ENCODE measurements at regions not wholly inside any gene's neighbourhood (a gene's known extent, or its start where the extent isn't known, plus 50 kb on each side); places are given as distances from the start of the nearest gene placed in this dataset.

GRCh38 chr9:87294126-87294525, 203.5 kb upstream of the DAPK1 start:
- TF ChIP-seq EZH2 (IDR thresholded peaks at IDR 0.05; ENCODE audit: low read depth, unreplicated experiment) (no peak), EZH2phosphoT487 (IDR thresholded peaks at IDR 0.05; ENCODE audit: unreplicated experiment) (no peak), POLR2AphosphoS5 (IDR thresholded peaks at IDR 0.05; ENCODE audit: low read depth) (no peak), CREB1 (CRISPR knock-in tag; IDR thresholded peaks at IDR 0.05; ENCODE audit: low read depth) (no peak)
- TF ChIP-seq, protein P1, sequence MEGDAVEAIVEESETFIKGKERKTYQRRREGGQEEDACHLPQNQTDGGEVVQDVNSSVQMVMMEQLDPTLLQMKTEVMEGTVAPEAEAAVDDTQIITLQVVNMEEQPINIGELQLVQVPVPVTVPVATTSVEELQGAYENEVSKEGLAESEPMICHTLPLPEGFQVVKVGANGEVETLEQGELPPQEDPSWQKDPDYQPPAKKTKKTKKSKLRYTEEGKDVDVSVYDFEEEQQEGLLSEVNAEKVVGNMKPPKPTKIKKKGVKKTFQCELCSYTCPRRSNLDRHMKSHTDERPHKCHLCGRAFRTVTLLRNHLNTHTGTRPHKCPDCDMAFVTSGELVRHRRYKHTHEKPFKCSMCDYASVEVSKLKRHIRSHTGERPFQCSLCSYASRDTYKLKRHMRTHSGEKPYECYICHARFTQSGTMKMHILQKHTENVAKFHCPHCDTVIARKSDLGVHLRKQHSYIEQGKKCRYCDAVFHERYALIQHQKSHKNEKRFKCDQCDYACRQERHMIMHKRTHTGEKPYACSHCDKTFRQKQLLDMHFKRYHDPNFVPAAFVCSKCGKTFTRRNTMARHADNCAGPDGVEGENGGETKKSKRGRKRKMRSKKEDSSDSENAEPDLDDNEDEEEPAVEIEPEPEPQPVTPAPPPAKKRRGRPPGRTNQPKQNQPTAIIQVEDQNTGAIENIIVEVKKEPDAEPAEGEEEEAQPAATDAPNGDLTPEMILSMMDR (conservative IDR thresholded peaks at IDR 0.05; ENCODE audit: low read depth in 2 of 2): no peak
- TF ChIP-seq, protein P2, sequence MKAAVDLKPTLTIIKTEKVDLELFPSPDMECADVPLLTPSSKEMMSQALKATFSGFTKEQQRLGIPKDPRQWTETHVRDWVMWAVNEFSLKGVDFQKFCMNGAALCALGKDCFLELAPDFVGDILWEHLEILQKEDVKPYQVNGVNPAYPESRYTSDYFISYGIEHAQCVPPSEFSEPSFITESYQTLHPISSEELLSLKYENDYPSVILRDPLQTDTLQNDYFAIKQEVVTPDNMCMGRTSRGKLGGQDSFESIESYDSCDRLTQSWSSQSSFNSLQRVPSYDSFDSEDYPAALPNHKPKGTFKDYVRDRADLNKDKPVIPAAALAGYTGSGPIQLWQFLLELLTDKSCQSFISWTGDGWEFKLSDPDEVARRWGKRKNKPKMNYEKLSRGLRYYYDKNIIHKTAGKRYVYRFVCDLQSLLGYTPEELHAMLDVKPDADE (IDR thresholded peaks at IDR 0.05): no peak
- TF ChIP-seq, protein P3, sequence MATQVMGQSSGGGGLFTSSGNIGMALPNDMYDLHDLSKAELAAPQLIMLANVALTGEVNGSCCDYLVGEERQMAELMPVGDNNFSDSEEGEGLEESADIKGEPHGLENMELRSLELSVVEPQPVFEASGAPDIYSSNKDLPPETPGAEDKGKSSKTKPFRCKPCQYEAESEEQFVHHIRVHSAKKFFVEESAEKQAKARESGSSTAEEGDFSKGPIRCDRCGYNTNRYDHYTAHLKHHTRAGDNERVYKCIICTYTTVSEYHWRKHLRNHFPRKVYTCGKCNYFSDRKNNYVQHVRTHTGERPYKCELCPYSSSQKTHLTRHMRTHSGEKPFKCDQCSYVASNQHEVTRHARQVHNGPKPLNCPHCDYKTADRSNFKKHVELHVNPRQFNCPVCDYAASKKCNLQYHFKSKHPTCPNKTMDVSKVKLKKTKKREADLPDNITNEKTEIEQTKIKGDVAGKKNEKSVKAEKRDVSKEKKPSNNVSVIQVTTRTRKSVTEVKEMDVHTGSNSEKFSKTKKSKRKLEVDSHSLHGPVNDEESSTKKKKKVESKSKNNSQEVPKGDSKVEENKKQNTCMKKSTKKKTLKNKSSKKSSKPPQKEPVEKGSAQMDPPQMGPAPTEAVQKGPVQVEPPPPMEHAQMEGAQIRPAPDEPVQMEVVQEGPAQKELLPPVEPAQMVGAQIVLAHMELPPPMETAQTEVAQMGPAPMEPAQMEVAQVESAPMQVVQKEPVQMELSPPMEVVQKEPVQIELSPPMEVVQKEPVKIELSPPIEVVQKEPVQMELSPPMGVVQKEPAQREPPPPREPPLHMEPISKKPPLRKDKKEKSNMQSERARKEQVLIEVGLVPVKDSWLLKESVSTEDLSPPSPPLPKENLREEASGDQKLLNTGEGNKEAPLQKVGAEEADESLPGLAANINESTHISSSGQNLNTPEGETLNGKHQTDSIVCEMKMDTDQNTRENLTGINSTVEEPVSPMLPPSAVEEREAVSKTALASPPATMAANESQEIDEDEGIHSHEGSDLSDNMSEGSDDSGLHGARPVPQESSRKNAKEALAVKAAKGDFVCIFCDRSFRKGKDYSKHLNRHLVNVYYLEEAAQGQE (IDR thresholded peaks at IDR 0.05; ENCODE audit: unreplicated experiment): no peak
